ENCODE measurements at regions not wholly inside any gene's neighbourhood (a gene's known extent, or its start where the extent isn't known, plus 50 kb on each side); places are given as distances from the start of the nearest gene placed in this dataset.

DNA sequence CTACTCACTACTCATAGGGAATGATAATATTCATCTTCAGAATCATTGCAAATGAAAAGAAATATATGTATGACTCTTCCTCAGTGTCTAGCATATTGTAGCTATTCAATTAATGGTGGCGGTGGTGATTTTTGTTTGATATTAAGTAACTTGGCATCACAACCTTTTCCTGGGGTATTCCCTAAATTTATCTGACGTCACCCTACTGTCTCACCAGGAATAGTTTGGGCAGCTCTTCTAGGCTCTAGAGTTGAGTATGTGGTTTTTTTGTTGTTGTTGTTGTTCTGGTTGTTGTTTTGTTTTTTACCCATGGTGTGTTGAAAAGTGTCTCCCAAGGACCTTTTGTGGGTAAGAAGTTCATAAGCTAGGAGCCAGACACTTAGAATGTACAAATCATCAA lies 1320.3 kb upstream of the LRRTM1 start:
- DNase-seq: no peak
- H3K27me3 Mint-ChIP-seq: no peaks in the 10 kb centered on the region
- no peak overlapping the region for H3K4me3 Mint-ChIP-seq
- no peaks in the 10 kb centered on the region for H3K27me3 ChIP-seq (ENCODE audit: control insufficient read depth in 1 of 2, insufficient read depth in 2 of 2, low read length in 2 of 2)
- ChIA-PET CTCF (no interaction called here), POLR2A (no interaction called here)
- no peak overlapping the region for H3K4me3 ChIP-seq (ENCODE audit: low read length)
- H3K4me1 ChIP-seq (ENCODE audit: insufficient read depth, low read length): no peaks in the 10 kb centered on the region
- no peaks in the 10 kb centered on the region for H3K36me3 Mint-ChIP-seq (ENCODE audit: low read depth)
- no peak for TF ChIP-seq CTCF (IDR thresholded peaks at IDR 0.05)
- no peaks in the 10 kb centered on the region for H3K36me3 ChIP-seq (ENCODE audit: insufficient read depth, low read length)
- ATAC-seq (ENCODE audit: poor library complexity): no peak
- intact Hi-C loops (cut with DNase I, micrococcal nuclease): no loop called here
- no peaks in the 10 kb centered on the region for H3K4me1 Mint-ChIP-seq (ENCODE audit: low read depth)
- peaks cover 20% of the 10 kb centered on the region for H3K9me3 Mint-ChIP-seq
- H3K27ac Mint-ChIP-seq: no peak overlapping the region
- H3K9me3 ChIP-seq (ENCODE audit: control insufficient read depth in 1 of 2, insufficient read depth in 1 of 2, low read length in 2 of 2): peaks cover 0 to 6% of the 10 kb centered on the region in 2 experiments
- no peak overlapping the region for H3K27ac ChIP-seq (ENCODE audit: low read depth in 1 of 2, low read length in 2 of 2)

DNA sequence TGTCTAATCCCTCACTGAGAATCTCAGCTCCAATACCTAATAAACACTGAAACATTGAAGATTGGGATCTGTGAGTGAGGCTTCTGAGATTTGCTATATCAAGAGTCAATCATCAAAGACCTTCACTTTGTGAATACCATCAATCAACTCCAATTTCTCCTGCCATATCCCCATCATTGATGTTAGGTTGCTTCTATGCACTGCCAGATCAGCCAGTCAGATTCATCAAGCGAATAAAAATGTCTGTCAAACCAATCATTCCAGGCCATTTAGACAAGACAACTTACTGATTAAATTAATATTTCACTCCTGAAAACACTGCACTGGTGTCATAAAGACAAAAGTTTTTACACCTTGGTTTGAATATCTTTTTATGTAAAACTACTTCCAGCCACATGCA lies 1295.5 kb upstream of the LRRTM1 start:
- CTCF ChIA-PET: no interaction called here
- Mint-ChIP-seq H3K36me3 (ENCODE audit: low read depth) (no peaks in the 10 kb centered on the region), H3K27ac (no peak overlapping the region), H3K4me1 (ENCODE audit: low read depth) (no peaks in the 10 kb centered on the region), H3K27me3 (no peaks in the 10 kb centered on the region), H3K4me3 (no peak overlapping the region), H3K9me3 (peaks cover 20% of the 10 kb centered on the region)
- POLR2A ChIA-PET: no interaction called here
- Histone ChIP-seq H3K9me3 (ENCODE audit: control insufficient read depth in 1 of 2, insufficient read depth in 1 of 2, low read length in 2 of 2) (no peaks in the 10 kb centered on the region), H3K4me3 (ENCODE audit: low read length) (no peak overlapping the region), H3K27me3 (ENCODE audit: control insufficient read depth in 1 of 2, insufficient read depth in 2 of 2, low read length in 2 of 2) (no peaks in the 10 kb centered on the region), H3K36me3 (ENCODE audit: insufficient read depth, low read length) (no peaks in the 10 kb centered on the region), H3K4me1 (ENCODE audit: insufficient read depth, low read length) (no peaks in the 10 kb centered on the region), H3K27ac (ENCODE audit: low read depth in 1 of 2, low read length in 2 of 2) (no peak overlapping the region)
- TF ChIP-seq CTCF (IDR thresholded peaks at IDR 0.05): no peak
- ATAC-seq (ENCODE audit: poor library complexity) (no peak), DNase-seq (no peak)
- intact Hi-C loops (cut with DNase I, micrococcal nuclease): no loop called here

DNA sequence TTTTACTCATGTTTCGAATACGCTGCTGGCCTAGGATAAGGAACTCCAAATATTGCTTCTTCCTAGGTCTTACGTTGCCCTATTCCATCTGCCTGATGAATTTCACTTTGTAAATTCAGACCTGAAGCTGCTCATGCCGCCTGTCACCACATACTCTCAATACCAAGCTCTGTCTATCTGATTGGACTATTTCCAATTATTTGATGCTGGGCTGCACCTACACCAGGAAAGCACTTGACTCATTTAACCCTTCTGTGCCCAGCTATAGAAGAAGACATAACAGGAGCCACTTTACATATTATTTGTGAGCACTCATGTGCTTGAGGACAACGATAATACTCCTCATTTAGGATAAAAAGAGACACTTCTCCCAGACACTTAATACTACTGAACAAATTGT lies 1293.9 kb upstream of the LRRTM1 start:
- POLR2A ChIA-PET: no interaction called here
- H3K9me3 Mint-ChIP-seq: peaks cover 16% of the 10 kb centered on the region

More for the DNA sequence above, 1293.9 kb upstream of the LRRTM1 start:
- Mint-ChIP-seq H3K27ac (no peak overlapping the region), H3K27me3 (no peaks in the 10 kb centered on the region), H3K36me3 (ENCODE audit: low read depth) (no peaks in the 10 kb centered on the region), H3K4me1 (ENCODE audit: low read depth) (no peaks in the 10 kb centered on the region), H3K4me3 (no peak overlapping the region)
- DNase-seq: no peak
- Histone ChIP-seq H3K27ac (ENCODE audit: low read depth in 1 of 2, low read length in 2 of 2) (no peak overlapping the region), H3K36me3 (ENCODE audit: insufficient read depth, low read length) (no peaks in the 10 kb centered on the region), H3K4me1 (ENCODE audit: insufficient read depth, low read length) (no peaks in the 10 kb centered on the region), H3K4me3 (ENCODE audit: low read length) (no peak overlapping the region), H3K9me3 (ENCODE audit: control insufficient read depth in 1 of 2, insufficient read depth in 1 of 2, low read length in 2 of 2) (no peaks in the 10 kb centered on the region), H3K27me3 (ENCODE audit: control insufficient read depth in 1 of 2, insufficient read depth in 2 of 2, low read length in 2 of 2) (no peaks in the 10 kb centered on the region)
- no peak for TF ChIP-seq CTCF (IDR thresholded peaks at IDR 0.05)
- intact Hi-C loops (cut with DNase I, micrococcal nuclease): no loop called here
- ATAC-seq (ENCODE audit: poor library complexity): no peak
- CTCF ChIA-PET: no interaction called here
